GM04504 (cell line): ENCODE measurements at regions not wholly inside any gene's neighbourhood (a gene's known extent, or its start where the extent isn't known, plus 50 kb on each side); places are given as distances from the start of the nearest gene placed in this dataset.
"Not testable (repeated sequence)": the region's sequence is repeated elsewhere in the genome, so short reads cannot be mapped to it uniquely, and the experiment has no call there.

Source experiments
- DNase-seq: peaks from one replicate; pipeline ENCODE4 v3.0.0-alpha.2; 2012; ENCODE audit warnings: low read depth

DNA sequence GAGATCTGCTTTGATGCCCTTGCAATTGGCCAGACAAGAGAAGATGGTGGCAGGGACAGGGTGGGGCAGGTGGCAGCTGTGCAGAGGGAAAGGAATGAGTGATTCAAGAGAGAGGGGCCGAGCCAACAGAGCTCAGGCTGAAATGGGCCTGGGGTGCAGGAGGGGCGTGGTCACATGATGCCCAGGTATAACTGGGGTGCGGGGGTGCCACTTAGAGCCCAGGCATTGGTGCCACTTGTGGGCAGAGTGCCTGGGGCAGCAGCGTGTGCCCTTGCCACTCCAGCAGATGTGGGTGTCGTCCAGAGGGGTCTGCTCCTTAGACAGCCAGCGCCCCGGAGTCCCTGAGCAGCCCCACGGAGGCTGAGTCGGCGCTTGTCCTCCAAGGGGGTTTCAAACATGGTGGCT is 88.7 kb downstream of the PLXNA1 start:
- no peak for DNase-seq

GRCh38 chr3:127072221-127072771 is 89.4 kb downstream of the PLXNA1 start:
- no peak for DNase-seq

DNA sequence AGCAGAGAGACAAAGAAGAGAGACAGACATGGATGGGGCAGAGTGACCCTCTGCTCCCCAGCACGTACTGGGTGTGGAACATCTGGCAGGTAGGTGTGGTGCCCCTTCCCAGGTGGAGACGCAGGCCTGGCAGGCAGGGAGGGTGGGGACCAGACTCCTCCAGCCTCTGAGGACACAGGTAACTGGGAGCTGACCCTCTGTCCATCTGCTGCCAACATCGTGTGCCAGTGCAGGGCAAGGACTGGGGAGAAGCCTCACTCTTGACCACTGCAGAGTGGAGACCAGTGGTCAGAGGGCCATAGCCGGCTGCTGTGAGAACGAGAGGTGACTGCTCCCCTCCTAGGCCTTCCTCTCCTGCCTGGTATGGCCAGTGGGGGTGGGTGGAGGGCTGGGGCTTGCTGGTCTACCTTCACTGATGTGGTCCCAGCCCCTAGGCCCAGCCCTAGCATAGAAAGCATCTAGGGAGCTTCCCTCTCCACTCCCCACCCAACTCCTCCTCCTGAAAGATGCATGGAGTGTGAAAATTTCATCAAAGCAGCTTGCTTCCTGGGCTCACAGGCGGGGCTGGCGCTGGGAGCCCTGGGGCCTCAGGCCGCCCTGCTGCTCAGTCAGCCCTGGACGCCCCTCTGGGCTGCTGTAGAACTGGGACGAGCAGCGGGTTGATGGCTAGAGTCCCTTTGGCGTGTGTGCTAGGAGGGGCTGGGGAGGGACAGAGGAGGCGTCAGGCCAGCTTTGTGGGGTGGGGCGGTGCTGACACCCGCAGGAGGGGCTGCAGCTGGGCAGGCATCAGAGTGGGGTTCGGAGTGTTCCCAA is 90.3 kb downstream of the PLXNA1 start:
- DNase-seq = no peak

DNA sequence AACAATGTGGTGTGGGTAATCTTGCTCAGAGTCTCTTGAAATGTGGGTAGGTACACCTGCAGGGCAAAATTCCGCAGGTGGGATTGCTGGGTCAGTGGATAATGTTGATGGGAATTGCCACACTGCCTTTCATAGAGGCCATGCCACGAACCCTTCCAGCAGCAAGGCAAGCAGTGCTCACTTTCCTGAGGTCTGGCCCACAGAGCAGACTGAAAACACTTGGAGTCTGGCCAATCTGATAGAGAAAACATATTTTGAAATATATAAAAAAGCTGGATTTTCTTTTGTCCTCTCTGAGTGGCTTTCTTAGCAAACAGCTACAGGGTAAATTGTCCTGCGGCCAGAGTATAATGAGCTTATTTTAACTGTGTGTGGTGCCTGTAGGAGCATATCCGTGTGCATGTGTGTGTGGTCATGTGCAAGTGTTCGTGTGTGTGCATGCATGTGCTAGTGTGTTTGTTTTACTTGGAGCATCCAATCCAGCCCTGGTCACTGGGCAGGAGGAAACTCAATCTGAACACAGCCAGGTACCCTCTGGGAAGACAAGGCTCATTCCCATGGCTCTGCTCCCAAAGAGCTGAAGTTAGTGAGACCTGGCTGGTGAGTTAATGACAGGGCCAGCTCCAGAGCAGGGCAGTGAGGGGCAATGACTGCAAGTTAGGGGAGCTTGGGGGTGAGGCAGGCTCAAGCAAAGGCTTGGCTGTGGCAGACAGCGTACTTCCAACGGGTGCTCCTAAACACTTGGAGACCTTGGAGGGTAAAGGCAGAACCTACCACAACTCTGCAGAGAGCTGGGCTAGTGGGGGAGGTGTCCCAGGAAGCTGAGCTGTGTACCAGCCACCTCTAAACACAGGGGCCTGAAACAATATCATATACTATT is 91.3 kb downstream of the PLXNA1 start:
- no peak for DNase-seq

DNA sequence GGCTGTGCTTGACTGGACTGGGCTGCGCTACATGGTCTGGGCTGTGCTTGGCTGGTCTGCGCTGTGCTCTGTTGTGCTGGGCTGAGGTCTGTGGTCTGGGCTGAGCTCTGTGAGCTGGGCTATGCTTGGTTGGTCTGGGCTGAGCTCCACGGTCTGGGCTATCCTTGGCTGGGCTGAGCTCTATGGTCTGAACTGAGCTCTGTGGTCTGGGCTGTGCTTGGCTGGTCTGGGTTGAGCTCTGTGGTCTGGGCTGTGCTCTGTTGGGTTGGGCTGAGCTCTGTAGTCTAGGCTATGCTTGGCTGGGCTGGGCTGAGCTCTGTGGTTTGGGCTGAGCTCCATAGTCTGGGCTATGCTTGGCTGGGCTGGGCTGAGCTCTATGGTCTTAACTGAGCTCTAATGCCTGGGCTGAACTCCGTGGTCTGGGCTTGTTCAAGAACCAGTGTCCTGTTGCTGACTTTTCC is 92.0 kb downstream of the PLXNA1 start:
- peak; percentile 70 for DNase-seq

DNA sequence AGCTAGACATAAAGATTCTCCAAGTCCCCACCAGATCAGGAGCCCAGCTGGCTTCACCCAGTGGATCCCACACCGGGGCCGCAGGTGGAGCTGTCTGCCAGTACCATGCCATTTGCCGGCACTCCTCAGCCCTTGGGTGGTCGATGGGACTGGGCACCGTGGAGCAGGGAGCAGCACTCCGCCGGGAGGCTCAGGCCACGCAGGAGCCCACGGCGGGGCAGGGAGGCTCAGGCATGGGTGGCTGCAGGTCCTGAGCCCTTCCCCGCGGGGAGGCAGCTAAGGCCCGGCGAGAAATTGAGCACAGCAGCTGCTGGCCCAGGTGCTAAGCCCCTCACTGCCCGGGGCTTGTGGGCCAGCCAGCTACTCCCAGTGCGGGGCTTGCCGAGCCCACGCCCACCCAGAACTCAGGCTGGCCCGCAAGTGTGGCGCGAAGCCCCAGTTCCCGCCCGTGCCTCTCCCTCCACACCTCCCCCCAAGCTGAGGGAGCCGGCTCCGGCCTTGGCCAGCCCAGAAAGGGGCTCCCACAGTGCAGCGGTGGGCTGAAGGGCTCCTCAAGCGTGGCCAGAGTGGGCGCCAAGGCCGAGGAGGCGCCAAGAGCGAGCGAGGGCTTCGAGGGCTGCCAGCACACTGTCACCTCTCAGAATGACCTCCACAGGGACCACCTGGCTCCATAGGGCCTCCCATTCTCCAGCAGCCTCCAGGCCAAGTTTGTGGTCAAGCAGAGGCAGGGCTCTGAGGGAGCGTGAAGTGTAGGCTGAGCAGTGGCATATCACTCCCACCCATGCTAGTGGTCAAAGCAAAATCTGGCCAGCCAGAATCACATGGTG is 93.5 kb downstream of the PLXNA1 start:
- not testable (repeated sequence) for DNase-seq

GRCh38 chr3:127077068-127077467 is 94.2 kb downstream of the PLXNA1 start:
- DNase-seq = no peak

DNA sequence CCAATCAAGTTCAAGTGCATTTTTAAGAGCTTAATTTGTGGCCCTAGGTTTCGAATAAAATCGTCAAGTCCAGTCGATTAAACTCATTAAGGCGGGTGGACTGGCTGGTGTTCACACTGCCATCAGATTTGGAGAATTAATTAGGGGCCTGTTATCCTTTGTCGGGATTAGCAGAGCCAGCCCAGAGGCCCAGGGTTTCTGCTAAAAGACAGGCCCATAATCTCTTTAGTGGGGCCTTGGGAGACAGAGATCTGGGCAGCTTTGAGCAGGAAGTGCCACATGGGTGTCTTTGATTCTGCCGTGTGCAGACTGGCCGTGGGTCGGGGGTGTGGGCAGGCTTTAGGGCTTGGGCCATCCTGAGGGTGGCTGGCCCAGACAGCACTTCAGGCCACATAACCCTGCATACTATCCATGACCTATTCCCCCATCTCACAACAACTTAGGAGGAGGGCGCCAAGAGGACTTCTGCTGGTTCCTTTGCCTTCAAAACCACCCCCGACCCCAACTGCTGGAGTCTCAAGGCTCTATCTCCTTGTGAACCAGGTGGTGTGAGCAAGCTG is 94.7 kb downstream of the PLXNA1 start:
- no peak for DNase-seq

DNA sequence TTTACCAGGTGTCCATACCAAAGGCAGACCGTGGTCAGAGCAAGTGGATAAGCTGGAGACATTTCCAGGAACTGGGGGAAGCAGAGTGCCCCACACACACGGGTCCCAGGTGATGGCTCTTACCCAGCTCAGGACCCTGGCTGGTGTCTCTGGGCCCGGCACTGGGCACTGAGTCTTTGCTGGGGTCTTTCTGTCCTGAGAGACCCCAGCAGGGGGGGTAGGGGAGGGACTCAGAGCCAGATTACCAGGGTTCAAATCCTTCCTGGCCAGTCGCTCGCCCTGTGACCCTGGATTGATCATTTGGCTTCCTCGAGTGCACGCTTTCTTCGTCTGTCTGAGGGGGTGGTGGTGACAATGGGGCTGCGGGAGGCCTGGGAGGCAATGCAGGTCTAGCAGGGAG is 95.7 kb downstream of the PLXNA1 start:
- no peak for DNase-seq

- no peak for DNase-seq
Measured at GRCh38 chr3:127079211-127079610, 96.3 kb downstream of the PLXNA1 start.

GRCh38 chr3:127081001-127081720 is 98.2 kb downstream of the PLXNA1 start:
- DNase-seq = no peak

DNA sequence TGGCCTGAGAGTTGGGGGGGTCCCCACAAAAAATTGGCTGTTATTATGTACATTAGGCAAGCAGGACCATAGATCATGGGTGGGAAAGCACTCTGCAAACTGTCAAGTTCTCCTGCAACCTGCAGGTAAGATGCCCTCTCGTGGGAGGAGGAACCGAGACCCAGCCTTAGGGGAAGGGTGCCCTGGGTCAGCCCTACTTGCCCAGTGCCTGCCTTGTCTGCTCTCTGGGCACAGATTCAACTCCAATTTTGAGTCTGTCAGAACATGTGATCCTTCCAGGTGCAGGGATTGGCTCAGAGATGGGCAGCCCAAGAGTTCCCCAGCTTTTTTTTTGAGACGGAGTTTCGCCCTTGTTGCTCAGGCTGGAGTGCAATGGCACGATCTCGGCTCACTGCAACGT is 99.2 kb downstream of the PLXNA1 start:
- DNase-seq = no peak

- no peak for DNase-seq
Measured at GRCh38 chr3:127083778-127084397, 101.0 kb downstream of the PLXNA1 start.

GRCh38 chr3:127084401-127084990 is 101.6 kb downstream of the PLXNA1 start:
- no peak for DNase-seq

DNA sequence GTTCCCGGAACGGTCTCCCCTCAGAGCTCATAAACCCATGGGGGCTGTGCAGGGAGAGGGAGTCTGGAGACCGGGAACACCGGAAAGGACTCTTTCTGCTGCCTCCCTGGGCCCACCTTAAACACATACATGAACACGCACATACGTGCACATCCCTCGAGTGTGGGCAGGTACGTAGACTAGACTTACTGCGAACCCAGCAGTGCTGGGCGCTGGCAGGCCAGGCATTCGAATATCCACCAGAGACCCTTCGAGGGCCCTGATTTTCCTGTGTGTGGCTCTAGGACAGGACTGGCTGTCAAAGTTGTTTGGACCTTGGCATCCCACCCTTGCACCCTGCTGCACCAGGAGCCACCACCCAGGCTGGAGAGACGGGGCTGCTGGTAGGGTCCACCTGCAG is 102.7 kb downstream of the PLXNA1 start:
- DNase-seq = no peak

- not testable (repeated sequence) for DNase-seq
Measured at GRCh38 chr3:127086591-127086990, 103.7 kb downstream of the PLXNA1 start.

GRCh38 chr3:127087441-127087840 is 104.5 kb downstream of the PLXNA1 start:
- no peak for DNase-seq

GRCh38 chr3:127088511-127089351 is 104.2 kb upstream of the PRR23E start:
- DNase-seq = no peak
